Adrenal gland (tissue), 5 donors: ENCODE measurements at regions not wholly inside any gene's neighbourhood (a gene's known extent, or its start where the extent isn't known, plus 50 kb on each side); places are given as distances from the start of the nearest gene placed in this dataset.

Experiments used
- CTCF ChIP-seq, 6 experiments: fragments of 450-650 bp in 4 of 6; fragments of 200-600 bp in 2 of 6; sonication (generic) in 1 of 6; IDR thresholded peaks; 1 replicate in 5 of 6; 2 replicates in 1 of 6; pipeline versions ENCODE4 v1.5.1 to v1.8.0; 2016 to 2021; ENCODE audit warnings: antibody characterized with exemption in 6 of 6, mild to moderate bottlenecking in 2 of 6, moderate library complexity in 1 of 6
- POLR2A ChIP-seq, 2 donors: fragments of 450-650 bp; IDR thresholded peaks; one replicate each; pipeline ENCODE4 v1.6.1; 2017; ENCODE audit warnings: antibody characterized with exemption in 2 of 2, mild to moderate bottlenecking in 2 of 2, moderate library complexity in 1 of 2
- donor health status: DM: no; HTN: no; CAD: no.

- TF ChIP-seq CTCF (IDR thresholded peaks at IDR 0.05), result no peak
- TF ChIP-seq POLR2A (IDR thresholded peaks at IDR 0.05), result no peak
Observed at GRCh38 chr9:79000230-79001002, 571.3 kb upstream of the TLE4 start.
